Stimulated activated naive CD8-positive, alpha-beta T cell treated with anti-CD3 and anti-CD28 coated beads, Interleukin-15, Interleukin-2, amounts not matched to agents 100 ng/mL and 50 ng/mL, for 24 hours (primary cell): ENCODE measurements at regions not wholly inside any gene's neighbourhood (a gene's known extent, or its start where the extent isn't known, plus 50 kb on each side); places are given as distances from the start of the nearest gene placed in this dataset.

ENCODE experiments used
- H3K27ac Mint-ChIP-seq: one replicate; pipeline ENCODE4 v1.8.0; 2021; ENCODE audit warnings: mild to moderate bottlenecking, mixed read lengths
- H3K27me3 Mint-ChIP-seq: one replicate; pipeline ENCODE4 v1.8.0; 2021; ENCODE audit warnings: mixed read lengths
- H3K36me3 Mint-ChIP-seq: one replicate; pipeline ENCODE4 v1.8.0; 2021; ENCODE audit warnings: low read depth, mixed read lengths
- H3K4me1 Mint-ChIP-seq: one replicate; pipeline ENCODE4 v1.8.0; 2021; ENCODE audit warnings: low read depth, mixed read lengths
- H3K4me3 Mint-ChIP-seq: one replicate; pipeline ENCODE4 v1.8.0; 2021; ENCODE audit warnings: mild to moderate bottlenecking, mixed read lengths
- H3K9me3 Mint-ChIP-seq: one replicate; pipeline ENCODE4 v1.8.0; 2021; ENCODE audit warnings: mixed read lengths

DNA sequence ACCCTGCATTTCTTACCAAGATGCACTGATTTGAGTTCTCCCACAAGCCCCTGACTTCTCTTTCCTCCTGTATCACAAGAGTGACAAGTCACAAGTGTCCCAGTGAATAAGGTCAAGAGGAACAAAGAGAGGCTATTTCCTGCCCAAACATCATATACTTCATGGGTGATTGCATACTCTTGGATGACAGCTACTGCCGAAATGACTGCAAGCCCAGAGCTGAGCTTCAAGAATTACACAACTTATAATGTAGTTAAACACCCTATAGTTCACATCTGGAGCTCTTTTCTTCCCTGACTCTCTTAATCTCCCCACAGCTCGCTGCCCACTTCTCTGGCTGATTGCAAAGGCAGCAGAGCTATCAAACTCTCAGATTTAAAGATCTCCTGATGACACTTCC, 289.7 kb upstream of the PARD3B start:
- no peaks in the 10 kb centered on the region for H3K4me1 Mint-ChIP-seq
- H3K36me3 Mint-ChIP-seq = no peaks in the 10 kb centered on the region
- no peak overlapping the region for H3K4me3 Mint-ChIP-seq
- no peaks in the 10 kb centered on the region for H3K9me3 Mint-ChIP-seq
- no peak overlapping the region for H3K27ac Mint-ChIP-seq
- peaks cover 31% of the 10 kb centered on the region for H3K27me3 Mint-ChIP-seq

DNA sequence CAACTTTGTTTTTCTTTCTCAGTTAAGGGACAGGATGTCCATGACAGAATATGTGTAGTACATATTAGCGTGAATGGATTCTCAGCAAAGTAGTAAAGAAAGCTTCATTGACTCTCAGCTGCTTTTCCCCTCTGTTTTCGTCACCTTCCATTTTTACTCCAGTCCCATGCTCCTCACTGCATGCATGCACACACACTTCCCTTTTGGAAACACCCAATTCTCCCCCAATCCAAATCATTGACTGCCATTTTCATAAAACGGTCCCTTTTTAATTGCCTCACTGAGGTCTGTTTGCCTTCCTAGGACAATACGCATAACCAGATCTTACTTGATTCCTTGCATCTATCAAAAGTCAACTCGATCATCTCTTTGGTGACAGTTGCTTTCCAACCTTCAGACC, 287.5 kb upstream of the PARD3B start:
- H3K4me3 Mint-ChIP-seq = no peak overlapping the region
- no peaks in the 10 kb centered on the region for H3K4me1 Mint-ChIP-seq
- no peaks in the 10 kb centered on the region for H3K36me3 Mint-ChIP-seq
- peaks cover 24% of the 10 kb centered on the region for H3K27me3 Mint-ChIP-seq
- no peak overlapping the region for H3K27ac Mint-ChIP-seq
- H3K9me3 Mint-ChIP-seq = no peaks in the 10 kb centered on the region

DNA sequence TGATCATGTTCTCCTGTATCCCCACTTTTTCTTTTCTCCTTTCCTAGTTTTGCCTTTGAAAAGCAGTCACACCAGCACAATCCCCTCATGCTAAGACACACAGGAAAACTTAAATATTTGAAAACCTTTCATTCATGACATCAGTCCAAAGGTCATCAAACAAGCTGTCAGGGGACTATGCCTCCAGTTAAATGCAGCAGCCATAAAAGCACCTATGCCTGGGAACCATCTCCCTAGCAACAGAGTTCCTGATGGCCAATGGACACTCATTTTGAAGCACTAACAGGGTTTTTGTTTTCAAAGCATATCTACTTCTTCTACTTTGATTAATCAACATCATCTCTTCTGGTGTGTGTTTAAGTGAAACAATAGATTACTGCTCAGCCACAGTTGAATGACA, 286.4 kb upstream of the PARD3B start:
- Mint-ChIP-seq H3K36me3 (no peaks in the 10 kb centered on the region), H3K4me1 (no peaks in the 10 kb centered on the region), H3K9me3 (no peaks in the 10 kb centered on the region), H3K27ac (no peak overlapping the region), H3K27me3 (peaks cover 21% of the 10 kb centered on the region), H3K4me3 (no peak overlapping the region)

DNA sequence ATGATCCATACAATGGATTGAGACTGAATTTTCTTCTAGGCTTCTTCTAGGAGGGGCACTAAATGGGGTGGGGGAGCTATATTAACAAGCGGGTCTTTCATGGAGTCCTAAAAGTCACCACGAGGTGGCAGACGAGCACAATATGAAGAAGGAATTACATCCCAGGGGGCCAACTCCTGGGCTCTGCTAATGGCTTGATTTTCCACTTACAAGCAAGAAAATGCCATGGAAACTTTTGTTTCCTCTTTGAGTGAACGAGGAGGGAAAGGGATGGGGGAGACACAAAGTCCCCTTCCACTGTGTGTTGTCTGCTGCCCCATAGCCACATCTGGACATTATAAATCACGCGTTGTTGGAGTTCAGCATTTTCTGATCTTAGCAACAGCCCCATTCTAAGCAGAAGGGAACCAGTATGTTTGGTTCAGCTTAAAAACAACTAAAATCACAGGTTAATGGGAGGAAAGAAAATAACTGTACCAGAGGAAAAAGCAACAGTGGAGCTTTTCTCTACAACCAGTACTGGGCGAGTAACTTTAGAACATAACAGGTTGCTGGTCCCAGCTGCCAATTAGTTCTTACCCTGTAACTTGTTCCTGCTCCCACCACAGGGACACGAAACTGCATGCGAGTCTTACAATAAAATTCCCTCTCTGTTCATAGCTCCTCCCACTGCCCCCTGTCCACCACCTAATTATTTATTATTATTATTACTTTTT, 285.0 kb upstream of the PARD3B start:
- no peaks in the 10 kb centered on the region for H3K9me3 Mint-ChIP-seq
- no peaks in the 10 kb centered on the region for H3K4me1 Mint-ChIP-seq
- no peaks in the 10 kb centered on the region for H3K36me3 Mint-ChIP-seq
- H3K27me3 Mint-ChIP-seq = peaks cover 32% of the 10 kb centered on the region
- H3K27ac Mint-ChIP-seq = no peak overlapping the region
- H3K4me3 Mint-ChIP-seq = no peak overlapping the region

DNA sequence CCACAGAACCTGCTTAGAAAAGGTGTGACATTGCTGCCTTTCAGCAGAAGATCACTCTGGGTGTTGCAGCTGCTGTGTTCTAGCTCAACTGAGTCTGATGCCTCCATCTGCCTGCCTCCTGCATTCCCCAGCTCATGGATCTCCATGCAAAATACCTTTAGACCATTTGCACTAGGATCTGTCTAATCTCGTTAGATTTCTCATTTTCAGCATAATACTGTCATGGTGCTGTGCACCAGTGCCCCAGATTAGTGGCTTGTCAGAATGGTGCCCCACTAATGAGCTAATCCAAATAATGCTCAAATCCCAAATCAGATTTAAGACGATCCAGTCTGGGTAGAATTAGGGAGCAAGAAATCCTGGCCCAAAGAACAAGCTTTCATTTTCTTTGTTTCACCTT, 284.4 kb upstream of the PARD3B start:
- no peaks in the 10 kb centered on the region for H3K4me1 Mint-ChIP-seq
- H3K27ac Mint-ChIP-seq = no peak overlapping the region
- H3K27me3 Mint-ChIP-seq = peaks cover 33% of the 10 kb centered on the region
- H3K4me3 Mint-ChIP-seq = no peak overlapping the region
- no peaks in the 10 kb centered on the region for H3K9me3 Mint-ChIP-seq
- no peaks in the 10 kb centered on the region for H3K36me3 Mint-ChIP-seq

DNA sequence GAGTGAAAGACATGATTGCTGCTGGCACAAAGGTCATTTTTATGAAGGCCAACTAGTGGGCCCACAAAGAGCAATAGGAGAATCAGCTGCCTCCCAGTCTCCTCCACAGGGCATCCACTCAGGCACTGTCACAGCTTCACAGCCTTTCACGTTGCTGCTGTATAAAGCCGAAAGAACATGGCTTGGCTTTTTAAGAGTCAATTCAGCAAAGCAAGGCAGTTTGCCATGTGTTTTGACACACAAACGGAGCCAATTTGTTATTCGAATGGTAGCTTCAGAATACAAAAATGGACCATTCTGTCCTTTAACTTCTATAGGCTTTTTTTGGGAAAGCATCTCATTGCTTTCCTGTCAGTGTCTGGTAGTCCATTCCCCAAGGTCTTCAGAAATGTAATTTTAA, 283.4 kb upstream of the PARD3B start:
- Mint-ChIP-seq H3K4me3 (no peak overlapping the region), H3K27ac (no peak overlapping the region), H3K9me3 (no peaks in the 10 kb centered on the region), H3K36me3 (no peaks in the 10 kb centered on the region), H3K27me3 (peaks cover 37% of the 10 kb centered on the region), H3K4me1 (no peaks in the 10 kb centered on the region)

DNA sequence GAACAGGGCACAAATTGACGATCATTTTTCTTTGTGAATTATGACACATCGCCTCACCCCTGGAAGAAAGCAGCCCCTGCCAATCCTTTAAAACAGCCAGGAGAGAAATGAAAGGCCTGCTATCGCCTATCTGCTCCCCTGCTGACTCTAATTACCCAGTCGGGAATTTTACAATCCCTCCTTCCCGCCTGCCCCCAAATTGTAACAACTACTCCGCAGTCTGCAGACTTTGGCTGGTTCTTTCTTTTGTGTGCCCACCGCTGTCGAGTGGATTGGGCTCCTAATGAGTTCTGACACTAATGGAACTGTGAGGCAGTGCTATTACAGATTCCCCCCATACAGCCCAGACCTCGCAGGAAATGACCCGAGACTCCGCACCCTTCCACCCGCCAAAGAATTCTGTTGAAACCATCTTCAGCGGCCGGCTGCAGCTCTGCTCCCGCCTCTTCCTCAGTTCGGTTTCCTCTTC, 281.2 kb upstream of the PARD3B start:
- H3K9me3 Mint-ChIP-seq = no peaks in the 10 kb centered on the region
- no peaks in the 10 kb centered on the region for H3K4me1 Mint-ChIP-seq
- peaks cover 40% of the 10 kb centered on the region for H3K27me3 Mint-ChIP-seq
- H3K36me3 Mint-ChIP-seq = no peaks in the 10 kb centered on the region
- H3K27ac Mint-ChIP-seq = no peak overlapping the region
- no peak overlapping the region for H3K4me3 Mint-ChIP-seq

DNA sequence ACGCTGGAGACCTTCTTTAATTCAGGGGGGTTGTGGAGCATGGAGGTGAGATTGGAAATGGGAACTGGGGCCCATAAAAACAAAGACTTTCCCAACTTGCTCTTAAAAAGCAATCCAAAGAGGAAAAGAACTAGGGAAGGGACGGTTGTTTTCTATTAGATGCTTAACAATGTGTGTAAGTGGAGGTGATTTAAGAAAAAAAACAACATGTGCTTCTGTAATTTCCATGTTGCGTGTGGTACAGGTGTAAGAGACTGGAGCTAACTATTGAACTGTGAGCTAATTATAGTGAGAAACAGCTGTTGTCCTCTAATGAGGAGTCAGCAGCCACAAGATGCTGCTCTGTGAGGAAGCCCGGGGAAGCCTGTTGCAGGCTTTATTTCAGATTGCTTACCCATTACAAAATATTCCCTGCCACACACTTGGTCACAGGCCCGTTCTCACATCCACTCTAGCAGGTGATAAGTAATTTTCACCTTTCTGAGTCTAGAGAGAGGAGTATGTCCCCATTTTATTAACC, 280.6 kb upstream of the PARD3B start:
- no peak overlapping the region for H3K4me3 Mint-ChIP-seq
- no peaks in the 10 kb centered on the region for H3K4me1 Mint-ChIP-seq
- no peak overlapping the region for H3K27ac Mint-ChIP-seq
- H3K9me3 Mint-ChIP-seq = no peaks in the 10 kb centered on the region
- no peaks in the 10 kb centered on the region for H3K36me3 Mint-ChIP-seq
- peaks cover 38% of the 10 kb centered on the region for H3K27me3 Mint-ChIP-seq

DNA sequence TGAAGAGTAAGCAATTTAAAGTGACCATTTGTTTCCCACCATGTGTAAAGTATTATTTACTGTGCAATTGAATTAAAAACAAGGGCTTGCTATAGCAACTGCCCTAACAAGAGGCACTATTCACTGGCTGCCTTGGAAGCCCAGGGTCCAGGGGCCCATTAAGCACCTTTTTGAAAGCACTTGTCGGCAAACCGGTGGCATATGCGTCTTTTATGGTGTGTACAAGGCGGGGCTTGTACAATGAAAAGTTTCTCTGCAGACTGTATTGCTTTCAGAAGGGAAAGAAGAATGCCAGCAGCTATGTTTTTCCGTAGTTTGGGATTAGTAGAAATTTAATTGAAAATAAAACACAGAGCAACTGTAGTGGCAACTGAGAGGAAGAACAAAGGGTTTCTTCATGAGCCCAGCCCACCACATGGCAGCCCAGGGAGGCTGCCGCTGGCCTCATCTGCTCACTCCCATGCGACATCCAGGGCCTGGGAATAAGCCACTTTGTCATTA, 279.5 kb upstream of the PARD3B start:
- H3K36me3 Mint-ChIP-seq = no peaks in the 10 kb centered on the region
- H3K27ac Mint-ChIP-seq = no peak overlapping the region
- no peak overlapping the region for H3K4me3 Mint-ChIP-seq
- peaks cover 32% of the 10 kb centered on the region for H3K27me3 Mint-ChIP-seq
- no peaks in the 10 kb centered on the region for H3K4me1 Mint-ChIP-seq
- H3K9me3 Mint-ChIP-seq = peaks cover 2% of the 10 kb centered on the region

DNA sequence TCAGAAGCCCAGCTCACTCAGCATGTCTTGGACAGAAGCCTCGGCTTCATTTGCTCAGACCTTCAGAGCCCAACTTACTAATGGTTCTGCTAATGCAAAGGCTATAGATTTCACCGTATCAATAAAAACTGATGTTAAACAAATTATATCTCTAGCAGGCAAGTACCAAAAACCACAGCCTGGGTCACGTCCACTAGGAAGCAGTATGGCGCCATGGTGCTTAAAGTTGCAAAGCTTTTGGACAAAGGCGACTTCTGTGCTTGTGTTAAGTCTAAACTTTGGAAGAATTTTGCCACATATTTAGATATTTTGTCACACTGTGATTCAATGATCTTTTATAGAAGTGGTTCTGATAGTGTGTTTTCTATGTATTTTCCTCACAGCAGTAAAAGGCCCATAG, 276.8 kb upstream of the PARD3B start:
- Mint-ChIP-seq H3K36me3 (no peaks in the 10 kb centered on the region), H3K27me3 (peaks cover 23% of the 10 kb centered on the region), H3K4me1 (no peaks in the 10 kb centered on the region), H3K4me3 (no peak overlapping the region), H3K9me3 (peaks cover 5% of the 10 kb centered on the region), H3K27ac (no peak overlapping the region)

DNA sequence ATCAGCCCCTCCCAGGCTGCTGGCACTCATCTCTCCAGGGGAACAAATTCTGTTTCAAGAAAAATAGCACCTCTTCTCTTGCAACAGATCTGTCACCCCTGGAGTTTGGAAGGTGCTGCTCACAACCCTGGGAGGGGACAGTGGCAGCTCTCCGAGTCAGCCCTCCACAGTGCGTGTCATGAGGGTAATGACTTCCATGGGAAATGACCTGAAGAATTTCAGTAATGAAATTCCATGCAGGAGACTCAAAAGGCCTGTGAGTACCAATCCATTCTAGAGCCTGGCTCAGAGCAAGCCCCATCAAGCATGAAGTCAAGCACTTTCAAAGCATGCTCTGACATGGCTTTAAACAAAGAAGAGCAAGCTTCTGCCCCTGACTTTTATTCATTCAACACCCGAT, 276.3 kb upstream of the PARD3B start:
- Mint-ChIP-seq H3K4me1 (no peaks in the 10 kb centered on the region), H3K27ac (no peak overlapping the region), H3K4me3 (no peak overlapping the region), H3K36me3 (no peaks in the 10 kb centered on the region), H3K9me3 (peaks cover 5% of the 10 kb centered on the region), H3K27me3 (peaks cover 18% of the 10 kb centered on the region)

DNA sequence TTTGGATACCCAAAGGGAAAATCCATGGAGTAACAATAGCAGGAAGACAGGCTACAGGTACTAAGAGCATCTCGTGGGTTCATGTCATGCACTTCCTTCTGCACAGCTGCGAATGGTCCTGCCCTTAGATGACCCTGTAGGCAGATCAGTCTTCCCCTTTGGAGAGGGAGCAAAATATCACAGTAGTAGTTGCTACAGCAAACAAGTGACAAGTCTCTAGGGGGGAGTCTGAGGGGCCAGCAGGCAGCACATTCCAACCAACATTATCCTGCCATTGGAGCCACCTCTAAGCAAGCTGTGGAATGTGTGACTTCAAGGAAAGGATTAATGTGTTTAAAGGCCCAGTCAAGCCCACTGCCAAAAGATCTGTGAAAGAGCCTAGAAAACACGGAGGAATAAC, 273.2 kb upstream of the PARD3B start:
- no peak overlapping the region for H3K27ac Mint-ChIP-seq
- peaks cover 3% of the 10 kb centered on the region for H3K27me3 Mint-ChIP-seq
- H3K9me3 Mint-ChIP-seq = peaks cover 5% of the 10 kb centered on the region
- no peaks in the 10 kb centered on the region for H3K4me1 Mint-ChIP-seq
- H3K36me3 Mint-ChIP-seq = no peaks in the 10 kb centered on the region
- no peak overlapping the region for H3K4me3 Mint-ChIP-seq

DNA sequence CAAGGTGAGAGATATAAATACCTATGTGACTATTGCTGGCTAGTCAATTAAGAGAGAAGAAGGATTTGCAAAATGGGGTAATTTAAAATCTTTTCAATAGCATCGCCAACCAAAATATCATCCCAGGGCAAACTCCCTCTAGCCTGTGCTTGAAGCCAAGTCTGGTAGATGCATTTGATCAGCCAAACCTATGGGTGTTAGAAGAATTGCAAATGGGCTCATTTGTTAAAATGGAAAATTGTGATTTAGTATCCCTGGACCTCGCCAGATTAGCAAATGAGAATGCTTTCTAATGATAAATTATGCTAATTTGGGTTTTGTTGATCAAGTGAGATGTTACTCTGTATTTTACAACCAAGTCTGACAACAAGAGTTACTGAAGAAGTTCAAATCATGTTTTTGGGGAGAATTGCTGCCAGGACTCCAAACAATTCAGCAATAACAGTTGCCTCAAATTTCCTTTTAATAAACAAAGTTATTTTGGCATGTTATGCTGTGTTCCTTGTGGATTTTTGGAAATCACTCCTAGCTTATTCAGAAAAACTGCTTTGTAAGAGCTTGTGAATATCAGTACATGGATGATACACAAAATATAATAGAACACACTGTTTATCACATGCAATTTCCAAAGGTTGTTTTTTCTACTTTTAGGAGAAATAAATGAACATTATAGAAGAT, 272.5 kb upstream of the PARD3B start:
- H3K27ac Mint-ChIP-seq = no peak overlapping the region
- peaks cover 3% of the 10 kb centered on the region for H3K27me3 Mint-ChIP-seq
- no peaks in the 10 kb centered on the region for H3K4me1 Mint-ChIP-seq
- H3K9me3 Mint-ChIP-seq = peaks cover 5% of the 10 kb centered on the region
- no peaks in the 10 kb centered on the region for H3K36me3 Mint-ChIP-seq
- H3K4me3 Mint-ChIP-seq = no peak overlapping the region

DNA sequence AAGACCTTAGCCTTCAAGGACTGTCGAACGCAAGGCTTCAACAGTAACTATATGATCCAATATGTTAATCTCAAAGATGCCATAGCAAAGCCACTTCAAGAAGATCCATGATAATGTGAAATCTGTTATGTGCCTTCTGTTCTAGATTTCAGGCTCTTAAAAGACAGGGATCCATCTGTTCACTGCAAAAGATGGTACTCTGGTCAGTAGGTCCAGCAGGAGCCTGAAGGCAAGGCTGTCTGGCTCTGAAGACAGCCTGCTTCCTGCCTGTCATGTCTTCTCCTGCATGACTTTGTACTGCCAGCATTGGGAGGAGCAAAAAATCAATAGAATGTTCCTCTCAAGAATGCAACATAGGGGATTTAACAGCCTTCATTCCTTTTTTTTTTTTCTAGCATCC, 270.8 kb upstream of the PARD3B start:
- Mint-ChIP-seq H3K9me3 (peaks cover 5% of the 10 kb centered on the region), H3K27me3 (peaks cover 10% of the 10 kb centered on the region), H3K4me3 (no peak overlapping the region), H3K36me3 (no peaks in the 10 kb centered on the region), H3K4me1 (no peaks in the 10 kb centered on the region), H3K27ac (no peak overlapping the region)

DNA sequence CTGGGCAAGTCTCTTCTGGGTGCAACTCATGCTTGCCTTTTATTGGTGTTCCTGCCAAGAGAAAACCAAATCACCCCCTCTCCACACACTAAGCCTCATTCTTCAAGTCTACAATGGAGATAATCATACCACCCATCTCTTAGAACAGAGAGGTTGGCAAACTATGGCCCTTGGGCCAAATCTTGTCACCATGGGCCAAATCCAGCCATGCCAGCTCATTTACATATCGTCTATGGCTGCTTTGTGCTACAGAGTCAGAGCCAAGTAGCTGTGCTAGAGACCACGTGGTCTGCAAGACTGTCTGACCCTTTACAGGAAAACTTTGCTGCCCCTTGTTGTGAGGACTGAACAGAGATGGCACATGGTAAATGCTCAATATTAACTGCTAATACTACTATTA, 270.3 kb upstream of the PARD3B start:
- Mint-ChIP-seq H3K27me3 (peaks cover 13% of the 10 kb centered on the region), H3K36me3 (no peaks in the 10 kb centered on the region), H3K4me1 (no peaks in the 10 kb centered on the region), H3K4me3 (no peak overlapping the region), H3K9me3 (peaks cover 5% of the 10 kb centered on the region), H3K27ac (no peak overlapping the region)
